ENCODE measurements at regions not wholly inside any gene's neighbourhood (a gene's known extent, or its start where the extent isn't known, plus 50 kb on each side); places are given as distances from the start of the nearest gene placed in this dataset.
"Not testable (repeated sequence)": the region's sequence is repeated elsewhere in the genome, so short reads cannot be mapped to it uniquely, and the experiment has no call there.

DNA sequence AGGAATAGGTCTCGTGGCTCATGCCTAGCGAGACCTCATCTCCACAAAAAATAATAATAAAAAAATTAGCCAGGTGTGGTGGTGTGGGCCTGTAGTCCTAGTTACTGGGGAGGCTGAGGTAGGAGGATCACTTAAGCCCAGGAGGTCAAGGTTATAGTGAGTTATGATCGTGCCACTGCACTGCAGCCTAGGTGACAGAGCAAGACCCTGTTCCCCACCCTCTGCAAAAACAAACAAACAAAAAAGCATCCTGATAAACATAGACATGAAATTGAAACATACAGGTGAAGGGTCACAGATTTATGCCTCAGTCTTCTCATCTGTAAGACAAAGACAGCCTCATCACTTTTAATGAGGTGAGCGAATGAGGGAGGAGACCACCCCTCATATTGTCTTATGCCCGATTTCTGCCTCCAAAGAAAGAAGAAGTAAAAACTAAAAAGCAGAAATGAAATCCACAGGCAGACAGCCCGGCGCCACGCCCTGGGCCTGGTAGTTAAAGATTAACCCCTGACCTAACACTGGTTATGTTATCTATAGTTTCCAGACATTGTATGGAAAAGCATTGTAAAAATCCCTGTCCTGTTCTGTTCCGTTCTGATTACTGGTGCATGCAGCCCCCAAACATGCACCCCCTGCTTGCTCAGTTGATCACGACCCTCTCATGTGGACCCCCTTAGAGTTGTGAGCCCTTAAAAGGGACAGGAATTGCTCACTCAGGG is 138.5 kb downstream of the OR2B2 start:
- not testable (repeated sequence) for DNase-seq (ENCODE audit: low read depth)

GRCh38 chr6:27772261-27773001 is 139.8 kb downstream of the OR2B2 start:
- peak; percentile 22 for DNase-seq (ENCODE audit: low read depth)

- no peak for DNase-seq (ENCODE audit: low read depth)
Measured at GRCh38 chr6:27771235-27771634, 141.0 kb downstream of the OR2B2 start.

DNA sequence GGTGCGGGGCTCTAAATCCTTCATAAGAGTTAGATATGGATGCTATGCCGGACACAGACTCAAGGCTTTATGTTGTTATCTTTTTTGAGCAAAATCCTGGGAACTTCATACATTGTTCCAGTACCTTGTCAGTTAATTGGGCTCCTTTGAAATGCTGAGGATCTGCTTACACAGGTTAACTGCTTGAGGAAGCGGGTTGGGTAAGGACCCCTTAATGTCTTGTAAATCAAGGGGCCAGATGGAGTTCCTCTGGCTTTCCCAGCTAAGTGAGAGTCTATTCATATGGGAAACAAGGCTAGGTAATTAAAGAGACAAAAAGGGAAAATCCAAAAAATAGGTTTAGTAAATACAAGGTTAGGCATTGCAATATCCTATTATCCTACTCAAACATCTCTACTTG is 141.5 kb downstream of the OR2B2 start:
- no peak for DNase-seq (ENCODE audit: low read depth)

- DNase-seq (ENCODE audit: low read depth) = no peak
Measured at GRCh38 chr6:27768556-27768955, 143.6 kb downstream of the OR2B2 start.

- DNase-seq (ENCODE audit: low read depth) = no peak
Measured at GRCh38 chr6:27767851-27768250, 144.3 kb downstream of the OR2B2 start.

- DNase-seq (ENCODE audit: low read depth) = no peak
Measured at GRCh38 chr6:27766405-27766804, 145.8 kb downstream of the OR2B2 start.

GRCh38 chr6:27765028-27765590 is 147.1 kb downstream of the OR2B2 start:
- no peak for DNase-seq (ENCODE audit: low read depth)

DNA sequence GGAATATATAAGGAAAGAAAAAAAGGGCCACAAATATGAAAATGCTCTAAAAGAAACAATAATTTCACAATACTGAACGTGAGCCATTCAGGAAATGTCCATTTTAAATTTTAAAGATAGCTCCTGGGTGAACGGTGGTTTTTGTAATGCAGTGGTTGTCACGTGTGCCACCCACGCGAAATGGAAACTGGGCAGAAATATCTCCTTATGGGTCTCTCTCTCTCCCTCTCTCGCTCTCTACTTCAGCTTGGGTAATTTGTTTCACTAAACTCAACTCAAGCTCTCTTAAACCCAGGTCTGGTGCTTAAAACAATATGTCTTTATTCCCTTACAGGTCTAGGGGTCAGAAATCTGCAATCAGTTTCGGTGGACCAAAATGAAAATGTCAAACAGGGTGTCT is 150.8 kb downstream of the OR2B2 start:
- no peak for DNase-seq (ENCODE audit: low read depth)

DNA sequence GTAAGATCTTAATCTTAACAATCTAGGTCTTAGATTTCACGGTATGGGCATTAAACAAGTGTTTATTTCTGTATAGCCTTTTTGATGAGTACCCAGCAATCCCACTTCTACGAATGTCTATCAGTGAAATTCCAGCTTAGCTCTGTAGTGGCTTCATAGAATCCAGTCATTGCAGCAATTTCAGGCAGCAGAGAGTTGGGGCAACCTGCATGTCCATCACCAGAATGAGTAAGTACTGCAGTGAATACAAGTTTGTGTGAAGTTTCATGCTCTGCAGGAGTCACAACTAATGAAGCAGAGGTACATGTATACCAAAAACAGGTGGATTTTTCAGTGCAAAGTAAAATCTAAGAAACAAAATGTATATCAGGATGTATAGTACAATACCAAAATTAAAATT is 151.7 kb downstream of the OR2B2 start:
- DNase-seq (ENCODE audit: low read depth) = no peak

GRCh38 chr6:27759930-27760329 is 152.3 kb downstream of the OR2B2 start:
- no peak for DNase-seq (ENCODE audit: low read depth)

DNA sequence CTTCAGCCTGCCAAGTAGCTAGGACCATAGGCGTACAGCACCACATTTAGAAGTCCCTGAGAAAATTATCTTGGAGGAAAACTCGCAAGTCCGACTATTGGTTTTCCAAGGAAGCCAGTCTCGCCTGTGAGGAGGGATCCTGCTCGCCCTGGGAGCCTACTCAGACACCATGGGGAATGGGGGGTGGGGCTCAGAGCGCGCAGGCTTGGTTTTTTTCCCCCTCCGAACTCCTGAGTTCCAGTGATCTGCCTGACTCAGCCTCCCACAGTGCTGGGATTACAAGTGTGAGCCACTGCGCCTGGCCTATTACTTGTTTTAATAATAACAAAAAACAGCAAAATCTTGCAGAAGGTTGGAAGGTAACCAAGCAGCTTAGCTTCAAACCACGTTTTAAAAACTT is 153.7 kb downstream of the OR2B2 start:
- no peak for DNase-seq (ENCODE audit: low read depth)

DNA sequence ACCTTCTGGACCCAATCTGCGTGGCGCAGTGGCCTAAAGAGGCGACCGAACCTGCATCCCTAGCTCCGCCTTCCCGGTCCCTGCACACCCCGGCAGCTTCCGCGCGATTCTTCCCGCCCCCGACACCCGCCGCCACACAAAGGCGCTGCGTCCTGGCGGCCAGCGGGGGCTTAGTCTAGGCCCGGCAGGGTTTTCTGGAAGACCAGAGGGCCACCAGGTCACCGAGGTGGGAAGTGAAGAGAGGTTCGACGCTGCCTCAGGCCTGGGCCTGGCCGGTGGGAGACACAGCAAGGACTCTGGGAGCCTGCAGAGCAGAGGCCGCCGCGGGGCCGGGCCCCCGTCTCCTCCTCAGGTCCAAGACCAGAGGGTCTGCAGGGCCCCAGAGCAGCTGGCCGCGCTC is 154.9 kb downstream of the OR2B2 start:
- no peak for DNase-seq (ENCODE audit: low read depth)

DNA sequence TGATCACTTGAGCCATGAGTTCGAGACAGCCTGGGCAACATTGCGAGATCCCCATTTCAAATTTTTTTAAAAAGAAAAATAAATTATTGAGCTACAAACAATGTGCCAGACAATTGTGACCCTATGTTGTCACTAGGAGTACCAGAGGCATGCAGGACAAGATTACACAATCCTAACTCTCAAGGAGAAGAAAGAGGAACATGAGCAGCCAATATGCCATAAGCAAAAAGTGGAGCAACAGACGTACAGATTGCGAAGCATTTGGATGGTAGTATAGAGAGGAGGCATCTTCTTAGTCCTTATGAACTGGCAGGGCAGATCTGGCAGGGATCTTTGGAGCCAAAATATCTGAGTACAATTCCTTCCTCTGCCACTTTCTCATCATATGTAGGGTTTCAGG is 156.4 kb downstream of the OR2B2 start:
- DNase-seq (ENCODE audit: low read depth) = no peak

DNA sequence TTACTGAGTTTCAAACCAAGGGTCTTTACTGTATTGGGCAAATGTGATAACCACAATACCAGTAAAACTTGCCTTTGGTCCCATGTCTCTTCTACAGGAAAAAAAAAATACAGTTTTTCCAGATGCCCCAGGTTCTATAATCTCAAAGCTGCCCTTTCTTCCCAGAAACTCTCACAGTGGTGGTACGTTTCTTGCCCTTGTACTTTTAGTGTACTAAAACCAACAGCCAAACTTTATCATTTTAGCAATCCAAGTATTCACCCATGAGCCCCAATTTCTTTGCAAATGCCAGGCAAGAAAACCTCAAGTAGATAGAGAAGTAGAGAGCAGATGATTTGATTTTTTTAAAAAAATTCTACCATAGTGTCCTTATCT is 157.8 kb downstream of the OR2B2 start:
- DNase-seq (ENCODE audit: low read depth) = no peak

DNA sequence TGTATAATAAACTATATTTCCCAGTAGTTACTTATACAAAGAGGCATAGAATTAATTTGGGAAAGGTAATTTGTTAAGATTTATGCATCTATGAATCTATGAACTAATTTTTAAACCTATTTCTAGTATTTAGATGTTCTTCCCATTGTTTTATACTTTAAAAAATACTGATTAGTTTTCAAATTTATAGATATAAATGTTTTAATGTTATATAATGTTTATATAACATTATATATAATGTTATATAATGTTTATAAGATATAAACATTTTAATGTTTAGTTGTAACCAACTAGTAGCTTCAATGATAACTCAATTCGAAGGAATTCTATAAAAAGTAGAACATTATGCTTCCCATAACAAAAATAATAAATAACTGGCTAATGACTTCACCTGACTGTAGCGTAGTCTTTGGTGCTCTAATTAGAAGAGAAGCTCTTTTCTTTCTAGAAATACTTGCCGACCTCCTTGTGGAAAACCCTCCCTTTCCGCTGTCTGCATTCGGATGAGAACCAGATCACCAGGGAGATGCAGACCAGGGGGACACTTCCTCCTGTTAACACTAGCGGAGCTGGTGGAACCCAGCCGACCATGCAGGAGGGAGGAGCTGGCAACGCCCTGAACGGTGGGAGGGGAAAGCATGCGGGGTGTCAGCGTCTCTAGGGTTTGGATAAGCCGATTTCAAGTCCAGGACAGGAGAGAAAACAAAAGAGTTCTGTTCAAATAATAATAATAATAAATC is 158.4 kb downstream of the OR2B2 start:
- no peak for DNase-seq (ENCODE audit: low read depth)

- peak; percentile 45 for DNase-seq (ENCODE audit: low read depth)
Measured at GRCh38 chr6:27752038-27752885, 159.9 kb downstream of the OR2B2 start.

DNA sequence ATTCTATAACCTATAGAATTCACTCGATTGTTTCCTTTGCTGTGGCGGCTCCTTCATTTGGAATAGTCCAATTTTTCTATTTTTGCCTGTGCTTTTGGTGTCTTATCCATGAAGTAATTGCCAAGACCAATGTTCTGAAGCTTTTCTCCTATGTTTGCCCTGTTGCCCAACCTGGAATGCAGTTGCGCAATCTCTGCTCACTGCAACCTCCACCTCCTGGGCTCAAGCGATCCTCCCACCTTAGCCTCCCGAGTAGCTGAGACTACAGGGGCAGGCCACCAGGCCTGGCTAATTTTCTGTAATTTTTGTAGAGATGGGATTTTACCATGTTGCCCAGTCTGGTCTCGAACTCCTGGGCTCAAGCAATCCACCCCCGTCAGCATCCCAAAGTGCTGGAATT is 163.5 kb downstream of the OR2B2 start:
- no peak for DNase-seq (ENCODE audit: low read depth)

- no peak for DNase-seq (ENCODE audit: low read depth)
Measured at GRCh38 chr6:27747637-27748036, 164.6 kb downstream of the OR2B2 start.

GRCh38 chr6:27746860-27747259 is 165.3 kb downstream of the OR2B2 start:
- not testable (repeated sequence) for DNase-seq (ENCODE audit: low read depth)

DNA sequence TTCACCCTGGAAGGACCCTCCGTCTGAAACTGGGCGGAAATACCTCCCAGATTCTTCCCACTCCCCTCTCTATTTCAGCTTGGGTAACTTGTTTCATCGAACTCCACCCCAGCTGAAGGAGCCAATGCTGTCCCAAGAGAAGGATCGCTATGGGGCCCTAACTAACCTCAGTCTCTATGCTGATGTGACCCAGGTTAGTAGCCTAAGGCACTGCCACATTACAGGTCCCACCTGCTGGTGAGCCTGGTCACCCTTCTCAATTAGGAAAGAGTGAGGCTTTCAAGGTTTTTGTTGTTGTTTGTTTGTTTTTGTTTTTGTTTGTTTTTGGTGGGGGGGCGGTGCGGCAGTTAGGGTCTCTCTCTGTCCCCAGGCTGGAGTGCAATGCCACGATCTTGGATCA is 168.4 kb downstream of the OR2B2 start:
- DNase-seq (ENCODE audit: low read depth) = no peak
